Fibroblast of lung (primary cell): ENCODE measurements at regions not wholly inside any gene's neighbourhood (a gene's known extent, or its start where the extent isn't known, plus 50 kb on each side); places are given as distances from the start of the nearest gene placed in this dataset.

Source experiments
- EZH2 ChIP-seq: IDR thresholded peaks from 2 replicates; pipeline ENCODE4 v1.5.1; 2012; ENCODE audit warnings: low read length, control low read depth, mild to moderate bottlenecking; ENCODE audit errors: missing control alignments
- TF ChIP-seq, protein P1 (sequence below), 2 donors: IDR thresholded peaks in 1 of 2; conservative IDR thresholded peaks in 1 of 2; 1 replicate in 1 of 2; 2 replicates in 1 of 2; pipeline ENCODE4 v1.5.1; 2011 to 2012; ENCODE audit warnings: low read length in 2 of 2, control low read depth in 1 of 2, inconsistent platforms in 1 of 2, low read depth in 1 of 2, mild to moderate bottlenecking in 1 of 2

DNA sequence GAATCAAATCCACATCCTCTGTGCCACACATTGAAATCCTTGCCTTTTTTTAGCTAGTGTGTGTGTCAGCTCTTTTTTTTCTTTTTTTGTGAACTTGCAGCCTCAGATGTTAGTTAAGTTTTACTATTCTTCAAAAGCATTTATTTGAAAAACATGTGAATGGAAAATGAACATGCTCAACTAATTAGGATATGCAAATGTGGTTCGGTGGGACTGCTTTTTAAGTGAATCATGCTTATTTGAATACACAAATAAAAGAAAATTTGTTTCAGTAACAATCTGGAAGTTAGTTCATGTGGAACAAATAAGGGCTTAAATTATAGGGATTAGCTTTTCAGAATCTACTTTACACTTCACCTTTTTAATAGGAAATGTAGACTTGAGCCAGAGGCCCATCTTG lies 751.5 kb upstream of the FAM241A start:
- TF ChIP-seq, protein P1, sequence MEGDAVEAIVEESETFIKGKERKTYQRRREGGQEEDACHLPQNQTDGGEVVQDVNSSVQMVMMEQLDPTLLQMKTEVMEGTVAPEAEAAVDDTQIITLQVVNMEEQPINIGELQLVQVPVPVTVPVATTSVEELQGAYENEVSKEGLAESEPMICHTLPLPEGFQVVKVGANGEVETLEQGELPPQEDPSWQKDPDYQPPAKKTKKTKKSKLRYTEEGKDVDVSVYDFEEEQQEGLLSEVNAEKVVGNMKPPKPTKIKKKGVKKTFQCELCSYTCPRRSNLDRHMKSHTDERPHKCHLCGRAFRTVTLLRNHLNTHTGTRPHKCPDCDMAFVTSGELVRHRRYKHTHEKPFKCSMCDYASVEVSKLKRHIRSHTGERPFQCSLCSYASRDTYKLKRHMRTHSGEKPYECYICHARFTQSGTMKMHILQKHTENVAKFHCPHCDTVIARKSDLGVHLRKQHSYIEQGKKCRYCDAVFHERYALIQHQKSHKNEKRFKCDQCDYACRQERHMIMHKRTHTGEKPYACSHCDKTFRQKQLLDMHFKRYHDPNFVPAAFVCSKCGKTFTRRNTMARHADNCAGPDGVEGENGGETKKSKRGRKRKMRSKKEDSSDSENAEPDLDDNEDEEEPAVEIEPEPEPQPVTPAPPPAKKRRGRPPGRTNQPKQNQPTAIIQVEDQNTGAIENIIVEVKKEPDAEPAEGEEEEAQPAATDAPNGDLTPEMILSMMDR (conservative IDR thresholded peaks at IDR 0.05 in 1 of 2, IDR thresholded peaks at IDR 0.05 in 1 of 2; ENCODE audit: low read depth in 1 of 2, low read length in 2 of 2) = no peak
- no peak for TF ChIP-seq EZH2
